NCI-H526 (cell line): ENCODE measurements at regions not wholly inside any gene's neighbourhood (a gene's known extent, or its start where the extent isn't known, plus 50 kb on each side); places are given as distances from the start of the nearest gene placed in this dataset.

ENCODE experiments used
- DNase-seq, 2 experiments: peaks; one replicate each; lab custom pipeline; 2025; lab: John Stamatoyannopoulos, UW

- no peak for DNase-seq
These were observed 79.8 kb upstream of the IQSEC1 start for GRCh38 chr3:13152826-13153710.

GRCh38 chr3:13150624-13151023 lies 77.4 kb upstream of the IQSEC1 start:
- no peak for DNase-seq

GRCh38 chr3:13149330-13150108 lies 76.3 kb upstream of the IQSEC1 start:
- DNase-seq = no peak

GRCh38 chr3:13148561-13149329 lies 75.5 kb upstream of the IQSEC1 start:
- DNase-seq = no peak

- DNase-seq = no peak
These were observed 74.9 kb upstream of the IQSEC1 start for GRCh38 chr3:13148126-13148525.

GRCh38 chr3:13147344-13147743 lies 74.1 kb upstream of the IQSEC1 start:
- DNase-seq = no peak

- no peak for DNase-seq
These were observed 73.5 kb upstream of the IQSEC1 start for GRCh38 chr3:13146643-13147143.

GRCh38 chr3:13145826-13146642 lies 72.8 kb upstream of the IQSEC1 start:
- no peak for DNase-seq

- no peak for DNase-seq
These were observed 72.0 kb upstream of the IQSEC1 start for GRCh38 chr3:13145131-13145825.

GRCh38 chr3:13144163-13145023 lies 71.2 kb upstream of the IQSEC1 start:
- no peak for DNase-seq

GRCh38 chr3:13143381-13144004 lies 70.3 kb upstream of the IQSEC1 start:
- DNase-seq = no peak

- DNase-seq = no peak
These were observed 69.5 kb upstream of the IQSEC1 start for GRCh38 chr3:13142552-13143380.

- no peak for DNase-seq
These were observed 68.8 kb upstream of the IQSEC1 start for GRCh38 chr3:13141991-13142412.

- DNase-seq = no peak
These were observed 68.0 kb upstream of the IQSEC1 start for GRCh38 chr3:13141183-13141582.

GRCh38 chr3:13140596-13140995 lies 67.4 kb upstream of the IQSEC1 start:
- DNase-seq = no peak

GRCh38 chr3:13139471-13140065 lies 66.3 kb upstream of the IQSEC1 start:
- no peak for DNase-seq

GRCh38 chr3:13138833-13139145 lies 65.6 kb upstream of the IQSEC1 start:
- DNase-seq = no peak
